SJCRH30 (cell line): ENCODE measurements at regions not wholly inside any gene's neighbourhood (a gene's known extent, or its start where the extent isn't known, plus 50 kb on each side); places are given as distances from the start of the nearest gene placed in this dataset.

Experiments
- DNase-seq, 2 experiments: peaks; one replicate each; pipeline ENCODE4 v3.0.0-alpha.2; 2015 to 2020
- H3K27ac ChIP-seq: fragments of 250-450 bp; sonication (Bioruptor Pico); 2 replicates; pipeline ENCODE4 v1.5.1; 2020; ENCODE audit warnings: mild to moderate bottlenecking, moderate library complexity
- H3K27me3 ChIP-seq: fragments of 250-450 bp; sonication (Bioruptor Pico); 2 replicates; pipeline ENCODE4 v1.5.1; 2020; ENCODE audit warnings: mild to moderate bottlenecking, moderate library complexity
- H3K36me3 ChIP-seq: fragments of 250-450 bp; sonication (Bioruptor Pico); 2 replicates; pipeline ENCODE4 v1.5.1; 2020; ENCODE audit warnings: mild to moderate bottlenecking, moderate library complexity
- H3K4me1 ChIP-seq: fragments of 250-450 bp; sonication (Bioruptor Pico); 2 replicates; pipeline ENCODE4 v1.5.1; 2020; ENCODE audit warnings: mild to moderate bottlenecking, moderate library complexity
- H3K4me3 ChIP-seq: fragments of 250-450 bp; sonication (Bioruptor Pico); 2 replicates; pipeline ENCODE4 v1.5.1; 2020; ENCODE audit warnings: mild to moderate bottlenecking, moderate library complexity
- H3K9me3 ChIP-seq: fragments of 250-450 bp; sonication (Bioruptor Pico); replicated peaks from 2 replicates; pipeline ENCODE4 v1.5.1; 2020; ENCODE audit warnings: mild to moderate bottlenecking, moderate library complexity

DNA sequence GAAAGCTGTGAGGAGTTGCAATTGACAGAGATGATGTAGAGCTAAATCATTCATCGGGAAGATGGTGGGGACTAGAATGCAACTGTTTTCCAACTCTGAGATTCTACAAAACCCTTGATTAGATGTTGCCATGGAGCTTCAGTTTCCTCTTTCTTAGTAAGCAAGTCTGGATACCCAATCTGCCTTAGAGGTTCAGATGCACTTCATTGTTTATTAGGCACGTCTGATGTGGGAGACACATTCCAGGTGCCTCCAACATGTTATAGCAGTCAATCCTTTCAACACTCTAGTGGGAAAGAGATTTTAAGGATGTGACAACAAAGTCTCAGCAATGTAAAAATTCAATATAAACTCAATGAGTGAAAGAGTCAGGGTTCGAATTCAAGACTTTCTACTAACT lies 291.3 kb upstream of the PHYHIPL start:
- Histone ChIP-seq H3K36me3 (no peaks in the 10 kb centered on the region), H3K9me3 (no peaks in the 10 kb centered on the region), H3K27me3 (no peaks in the 10 kb centered on the region), H3K27ac (no peak overlapping the region), H3K4me1 (no peaks in the 10 kb centered on the region), H3K4me3 (no peak overlapping the region)
- no peak for DNase-seq

DNA sequence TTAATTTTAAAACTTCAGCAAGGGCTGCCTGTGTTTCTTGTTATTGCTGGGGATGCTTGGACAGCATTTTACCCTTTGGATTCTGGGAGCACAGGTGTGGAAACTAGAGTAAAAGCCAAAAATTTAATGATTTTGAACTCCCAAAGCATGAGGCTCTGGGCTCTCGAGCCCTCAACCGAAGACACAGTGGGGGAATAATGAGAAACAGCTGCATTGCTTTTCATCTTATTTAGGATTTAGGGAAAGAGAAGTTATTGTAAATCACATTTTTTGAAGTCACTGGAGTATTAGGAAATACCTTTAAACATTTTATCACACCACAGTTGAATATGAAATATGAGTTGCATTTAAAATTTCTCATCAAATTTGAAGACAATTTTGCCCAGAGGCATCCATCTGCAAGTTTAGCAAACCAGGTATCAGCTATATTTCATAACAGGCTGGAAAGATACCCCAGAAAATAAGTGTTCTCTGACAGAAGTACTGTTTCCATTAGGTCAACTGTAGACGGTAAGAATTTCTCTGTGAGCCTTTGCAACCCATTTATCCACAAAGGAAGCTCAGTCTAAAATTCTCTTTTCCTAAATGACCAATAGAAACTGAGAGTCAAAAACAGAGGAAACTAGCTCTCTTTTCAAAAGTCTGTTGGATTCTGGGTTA lies 290.6 kb upstream of the PHYHIPL start:
- H3K4me1 ChIP-seq: no peaks in the 10 kb centered on the region
- no peaks in the 10 kb centered on the region for H3K9me3 ChIP-seq
- H3K36me3 ChIP-seq: no peaks in the 10 kb centered on the region
- no peak overlapping the region for H3K27ac ChIP-seq
- H3K27me3 ChIP-seq: no peaks in the 10 kb centered on the region
- DNase-seq: no peak
- H3K4me3 ChIP-seq: no peak overlapping the region

DNA sequence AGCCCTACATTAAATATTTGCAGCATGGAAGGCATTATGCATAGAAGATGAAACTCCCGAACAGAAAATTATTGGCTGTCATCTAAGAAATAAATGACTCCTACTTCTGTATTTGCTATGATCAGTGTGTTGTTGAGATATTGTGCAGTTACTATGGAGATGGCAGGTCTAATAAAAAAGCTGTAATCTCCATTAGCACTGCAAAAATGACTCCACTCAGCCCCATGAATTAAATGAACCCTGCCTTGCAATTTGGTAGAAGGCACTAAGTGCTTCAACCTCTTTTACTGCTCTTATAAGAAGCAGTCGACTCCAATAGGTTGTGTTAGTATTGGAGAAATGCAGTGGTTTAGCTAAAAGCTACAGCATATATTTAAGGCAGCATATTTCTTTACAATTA lies 290.0 kb upstream of the PHYHIPL start:
- H3K36me3 ChIP-seq: no peaks in the 10 kb centered on the region
- no peaks in the 10 kb centered on the region for H3K9me3 ChIP-seq
- no peaks in the 10 kb centered on the region for H3K4me1 ChIP-seq
- H3K27me3 ChIP-seq: no peaks in the 10 kb centered on the region
- H3K4me3 ChIP-seq: no peak overlapping the region
- no peak for DNase-seq
- H3K27ac ChIP-seq: no peak overlapping the region

DNA sequence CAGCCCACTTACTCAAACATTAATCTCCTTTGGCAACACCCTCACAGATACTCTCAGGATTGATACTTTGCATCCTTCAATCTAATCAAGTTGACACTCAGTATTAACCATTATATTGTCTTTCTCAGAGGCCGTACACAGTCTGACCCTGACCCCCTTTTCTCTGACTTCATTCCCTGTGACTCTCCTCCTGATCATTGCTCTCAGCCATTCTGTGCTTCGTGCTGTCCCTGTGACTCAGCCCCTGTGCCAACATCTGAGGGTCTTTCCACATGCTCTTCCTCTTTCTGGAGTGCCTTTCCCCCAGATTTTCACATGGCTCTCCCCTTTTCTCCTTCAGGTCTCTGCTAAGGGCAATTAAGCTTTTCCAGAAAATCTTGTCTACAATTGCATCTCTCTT lies 289.0 kb upstream of the PHYHIPL start:
- H3K36me3 ChIP-seq: no peaks in the 10 kb centered on the region
- no peak overlapping the region for H3K27ac ChIP-seq
- H3K4me3 ChIP-seq: no peak overlapping the region
- no peaks in the 10 kb centered on the region for H3K27me3 ChIP-seq
- H3K4me1 ChIP-seq: no peaks in the 10 kb centered on the region
- DNase-seq: no peak
- H3K9me3 ChIP-seq: no peaks in the 10 kb centered on the region

DNA sequence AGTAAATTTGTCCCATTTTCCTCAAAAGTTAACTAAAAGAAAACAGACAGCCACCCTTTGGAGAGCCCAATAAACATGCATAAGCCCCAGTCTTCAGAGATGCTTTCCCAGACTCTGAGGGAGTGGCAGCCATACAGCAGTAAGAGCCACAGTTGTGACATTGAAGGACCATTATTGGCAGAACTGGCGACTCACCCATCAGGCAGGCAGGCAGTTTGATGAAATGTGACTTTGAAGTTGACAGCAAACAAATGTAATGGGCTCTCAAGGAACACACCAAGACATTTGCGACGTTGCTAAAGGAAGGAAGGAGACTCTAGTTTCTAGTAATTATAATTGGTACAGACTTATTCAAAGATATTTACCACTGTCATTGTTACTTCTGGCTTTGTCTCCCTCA lies 287.5 kb upstream of the PHYHIPL start:
- H3K4me1 ChIP-seq: no peaks in the 10 kb centered on the region
- H3K27ac ChIP-seq: no peak overlapping the region
- H3K36me3 ChIP-seq: no peaks in the 10 kb centered on the region
- no peaks in the 10 kb centered on the region for H3K27me3 ChIP-seq
- H3K4me3 ChIP-seq: no peak overlapping the region
- no peak for DNase-seq
- H3K9me3 ChIP-seq: no peaks in the 10 kb centered on the region

DNA sequence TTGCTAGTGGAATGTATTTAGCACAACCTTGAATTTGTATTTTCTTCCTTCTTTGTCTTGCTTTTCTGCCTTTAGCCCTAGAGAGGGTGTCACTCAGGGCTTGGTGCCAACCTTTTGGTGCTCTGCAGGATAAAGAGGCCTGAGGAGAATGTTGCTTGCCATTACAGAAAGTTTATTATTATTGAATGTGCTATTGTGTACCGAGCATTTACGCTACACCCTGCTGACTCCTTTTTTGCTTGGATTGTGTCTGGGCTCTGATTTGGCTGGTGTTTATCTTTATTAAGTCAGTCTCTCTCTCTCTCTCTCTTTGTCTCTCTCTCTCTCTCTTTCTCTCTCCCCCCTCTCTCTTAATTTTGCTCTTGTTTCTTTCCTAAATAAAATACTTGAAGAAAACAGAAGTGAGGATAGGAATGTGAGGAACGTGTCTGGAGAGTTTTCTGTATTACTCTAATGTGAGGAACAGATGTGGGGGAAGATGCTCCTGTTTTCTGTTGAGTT lies 284.4 kb upstream of the PHYHIPL start:
- Histone ChIP-seq H3K9me3 (no peaks in the 10 kb centered on the region), H3K36me3 (no peaks in the 10 kb centered on the region), H3K4me3 (no peak overlapping the region), H3K27ac (no peak overlapping the region), H3K27me3 (no peaks in the 10 kb centered on the region), H3K4me1 (no peaks in the 10 kb centered on the region)
- DNase-seq: no peak

DNA sequence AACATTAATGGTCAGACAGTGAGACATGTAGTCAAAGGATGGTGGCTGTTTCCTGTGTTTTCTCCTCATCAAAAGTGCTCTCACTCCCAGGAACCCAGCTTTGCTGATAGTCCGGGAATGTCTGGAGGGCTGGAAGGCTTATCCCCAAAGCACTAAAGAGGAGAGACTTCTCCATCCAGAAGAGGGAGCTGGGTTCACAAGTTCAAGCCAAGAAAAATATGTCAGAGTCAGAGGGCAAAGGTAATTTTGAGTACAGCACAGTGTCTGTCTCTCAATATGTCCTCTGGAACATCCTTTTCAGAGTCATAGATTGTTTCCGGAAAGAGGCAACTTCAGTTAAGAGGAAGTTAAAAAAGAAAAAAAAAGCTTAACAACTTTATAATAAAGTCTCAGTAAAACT lies 281.5 kb upstream of the PHYHIPL start:
- H3K36me3 ChIP-seq: no peaks in the 10 kb centered on the region
- no peak for DNase-seq

DNA sequence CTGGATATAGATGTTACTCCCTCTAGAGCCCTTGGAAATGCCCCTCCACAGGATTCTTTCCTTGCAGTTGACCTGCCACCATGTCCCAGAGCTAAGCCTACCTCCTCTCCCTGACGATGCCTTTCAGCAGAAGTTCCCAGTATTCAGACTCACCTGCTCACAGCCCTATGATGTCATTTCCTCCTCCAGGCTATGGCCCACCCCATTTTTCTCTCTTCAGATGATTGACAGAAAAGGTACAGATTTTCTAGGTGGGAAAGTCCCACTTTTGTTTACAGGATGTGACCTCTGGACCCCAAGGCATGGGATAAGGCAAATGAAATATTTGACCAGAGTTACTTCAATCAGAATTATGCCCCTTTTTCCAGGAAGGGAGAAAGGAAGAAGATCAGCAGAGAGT lies 280.2 kb upstream of the PHYHIPL start:
- DNase-seq: no peak
- Histone ChIP-seq H3K36me3 (no peaks in the 10 kb centered on the region), H3K4me3 (no peak overlapping the region), H3K4me1 (no peaks in the 10 kb centered on the region), H3K27ac (no peak overlapping the region), H3K27me3 (no peaks in the 10 kb centered on the region), H3K9me3 (no peaks in the 10 kb centered on the region)

More for the DNA sequence above, 281.5 kb upstream of the PHYHIPL start:
- no peak overlapping the region for H3K4me3 ChIP-seq
- H3K9me3 ChIP-seq: no peaks in the 10 kb centered on the region
- no peak overlapping the region for H3K27ac ChIP-seq
- H3K27me3 ChIP-seq: no peaks in the 10 kb centered on the region
- H3K4me1 ChIP-seq: no peaks in the 10 kb centered on the region

DNA sequence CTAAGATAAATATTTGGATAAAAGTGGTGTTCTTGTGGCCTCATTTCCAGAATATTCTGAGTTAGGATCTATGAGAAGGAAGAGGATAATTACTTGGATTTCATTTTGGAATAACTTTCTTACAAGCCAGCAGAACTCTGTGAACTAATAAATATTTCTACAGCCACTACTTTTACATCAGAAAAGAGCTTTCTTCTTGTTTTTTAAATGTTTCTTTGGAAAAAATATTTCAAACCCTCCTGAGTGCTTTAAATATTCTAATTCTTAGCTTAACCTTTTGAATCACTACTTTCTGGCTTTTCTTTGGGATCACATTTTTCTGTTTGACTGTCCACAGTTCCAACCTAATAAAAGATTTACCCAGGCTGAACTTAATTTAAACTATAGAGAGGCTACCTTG lies 279.2 kb upstream of the PHYHIPL start:
- Histone ChIP-seq H3K27me3 (no peaks in the 10 kb centered on the region), H3K36me3 (no peaks in the 10 kb centered on the region), H3K4me3 (no peak overlapping the region), H3K9me3 (no peaks in the 10 kb centered on the region), H3K27ac (no peak overlapping the region), H3K4me1 (no peaks in the 10 kb centered on the region)
- no peak for DNase-seq

DNA sequence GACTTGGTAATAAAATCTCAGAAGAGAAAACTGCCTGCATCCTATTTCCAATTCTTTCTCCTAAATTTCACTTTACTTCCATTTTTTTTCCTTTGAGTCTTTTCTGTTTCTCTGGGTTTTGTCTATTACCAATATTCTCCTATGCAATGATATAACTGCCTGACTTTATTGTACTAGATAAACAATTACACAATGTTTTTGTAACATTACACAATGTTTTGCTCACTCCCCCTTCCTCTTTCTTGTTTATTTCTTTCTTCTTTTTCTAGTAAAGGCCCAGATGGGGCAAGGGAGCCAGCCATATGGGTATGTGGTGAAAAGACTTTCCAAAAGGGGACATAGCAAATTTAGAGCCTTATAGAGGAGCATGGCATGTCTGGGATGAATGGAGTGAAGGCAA lies 278.7 kb upstream of the PHYHIPL start:
- Histone ChIP-seq H3K36me3 (no peaks in the 10 kb centered on the region), H3K9me3 (no peaks in the 10 kb centered on the region), H3K4me1 (no peaks in the 10 kb centered on the region), H3K27ac (no peak overlapping the region), H3K27me3 (no peaks in the 10 kb centered on the region), H3K4me3 (no peak overlapping the region)
- DNase-seq: no peak

DNA sequence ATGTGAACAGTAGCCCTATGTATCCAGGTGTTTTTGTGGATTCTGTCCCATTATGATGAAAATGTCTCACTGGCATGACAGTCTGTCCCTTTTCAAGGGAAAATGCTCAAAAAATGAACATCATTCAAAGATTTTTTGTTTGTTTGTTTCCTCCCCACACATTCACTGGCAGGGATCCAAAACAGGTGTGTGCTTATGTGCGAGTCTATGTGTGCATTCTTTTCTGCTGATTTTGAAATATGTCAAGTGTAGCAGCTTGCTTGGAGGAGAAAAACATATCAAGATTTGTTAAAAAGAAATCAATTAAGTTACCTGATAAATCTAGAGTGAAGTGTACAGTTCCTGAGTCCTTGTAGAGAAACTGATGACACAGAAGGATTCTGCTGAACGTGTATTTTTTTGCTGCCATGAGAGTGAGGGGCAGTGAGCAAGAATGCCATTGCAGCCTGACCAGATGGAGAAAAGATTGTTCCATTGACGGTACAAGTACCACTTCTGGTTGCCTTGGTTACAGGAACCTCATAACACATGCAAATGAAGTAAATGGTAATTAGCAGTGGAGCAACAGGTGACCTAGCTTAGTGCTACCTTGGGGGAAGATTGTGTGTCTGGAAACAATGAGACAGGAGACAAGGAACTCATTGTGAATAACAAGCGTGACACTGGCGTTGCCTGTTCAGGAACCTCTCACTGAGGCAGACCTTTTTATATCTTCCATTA lies 277.4 kb upstream of the PHYHIPL start:
- H3K4me3 ChIP-seq: no peak overlapping the region
- no peak for DNase-seq
- H3K4me1 ChIP-seq: no peaks in the 10 kb centered on the region
- no peaks in the 10 kb centered on the region for H3K27me3 ChIP-seq
- H3K9me3 ChIP-seq: no peaks in the 10 kb centered on the region
- H3K36me3 ChIP-seq: no peaks in the 10 kb centered on the region
- H3K27ac ChIP-seq: no peak overlapping the region

DNA sequence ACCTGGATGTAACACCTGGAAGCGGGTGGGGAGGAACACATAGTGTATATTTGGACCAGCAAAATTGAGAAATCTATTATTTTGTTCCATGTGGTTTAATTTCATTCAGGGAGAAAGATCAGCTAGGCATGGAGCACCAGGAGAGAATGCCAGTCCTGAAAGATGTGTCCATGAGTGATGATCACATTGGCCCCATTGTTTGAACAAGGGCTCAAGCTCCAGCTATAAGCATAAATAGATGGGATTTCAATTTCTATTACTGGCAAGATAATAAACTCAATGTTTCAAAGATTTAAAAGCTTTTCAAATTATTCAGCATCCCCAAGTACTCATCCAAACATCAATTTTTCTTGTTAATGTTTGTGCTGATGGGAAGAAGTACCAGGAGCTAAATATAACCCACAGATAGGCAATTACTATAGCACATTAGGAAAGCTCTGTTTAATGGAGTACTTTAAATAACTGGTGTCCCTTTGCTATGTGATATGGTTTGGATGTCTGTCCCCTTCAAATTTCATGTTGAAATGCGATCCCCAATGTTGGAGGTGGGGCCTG lies 275.3 kb upstream of the PHYHIPL start:
- DNase-seq: no peak
- H3K4me3 ChIP-seq: no peak overlapping the region
- no peaks in the 10 kb centered on the region for H3K9me3 ChIP-seq
- H3K4me1 ChIP-seq: no peaks in the 10 kb centered on the region
- H3K27ac ChIP-seq: no peak overlapping the region
- no peaks in the 10 kb centered on the region for H3K36me3 ChIP-seq
- no peaks in the 10 kb centered on the region for H3K27me3 ChIP-seq

DNA sequence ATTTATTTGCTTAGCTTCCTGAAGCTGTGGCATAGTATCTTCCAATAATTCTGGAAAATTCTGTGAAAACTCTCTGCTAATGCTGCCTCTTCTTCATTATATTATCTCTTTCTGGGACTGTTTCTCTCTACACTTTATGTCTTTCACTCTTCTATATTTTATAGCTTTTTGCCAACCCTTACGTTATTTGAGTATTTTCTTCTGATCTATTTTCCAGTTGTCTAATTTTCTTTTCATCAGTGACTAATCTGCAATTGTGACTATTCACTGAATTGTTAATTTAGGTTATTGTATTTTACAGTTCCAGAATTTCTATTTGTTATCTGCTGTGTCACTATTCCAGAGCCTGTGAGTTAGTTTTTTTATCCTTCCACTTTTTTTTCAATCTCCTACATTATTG lies 273.4 kb upstream of the PHYHIPL start:
- no peaks in the 10 kb centered on the region for H3K9me3 ChIP-seq
- no peak overlapping the region for H3K27ac ChIP-seq
- DNase-seq: no peak
- no peaks in the 10 kb centered on the region for H3K4me1 ChIP-seq
- no peaks in the 10 kb centered on the region for H3K36me3 ChIP-seq
- H3K4me3 ChIP-seq: no peak overlapping the region
- no peaks in the 10 kb centered on the region for H3K27me3 ChIP-seq

DNA sequence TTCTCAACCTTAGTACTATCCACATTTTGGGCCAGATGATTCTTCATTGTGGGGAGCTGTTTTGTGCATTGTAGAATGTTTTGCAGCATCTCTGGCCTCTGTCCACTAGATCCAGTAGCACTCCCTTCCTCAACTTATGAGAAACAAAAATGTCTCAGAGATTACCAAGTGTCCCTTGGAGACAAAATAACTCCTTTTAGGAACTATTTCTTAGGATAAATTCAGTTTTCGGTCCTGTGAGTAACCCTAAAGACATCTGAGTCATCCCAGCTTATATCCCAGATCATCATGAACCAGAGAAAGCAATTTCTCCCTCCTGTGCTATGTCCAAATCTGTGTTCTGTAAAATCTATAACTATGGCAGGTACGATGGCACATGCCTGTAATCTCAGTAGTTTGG lies 266.6 kb upstream of the PHYHIPL start:
- no peaks in the 10 kb centered on the region for H3K27me3 ChIP-seq
- H3K27ac ChIP-seq: no peak overlapping the region
- DNase-seq: no peak
- no peaks in the 10 kb centered on the region for H3K9me3 ChIP-seq
- no peaks in the 10 kb centered on the region for H3K4me1 ChIP-seq
- H3K4me3 ChIP-seq: no peak overlapping the region
- H3K36me3 ChIP-seq: no peaks in the 10 kb centered on the region

DNA sequence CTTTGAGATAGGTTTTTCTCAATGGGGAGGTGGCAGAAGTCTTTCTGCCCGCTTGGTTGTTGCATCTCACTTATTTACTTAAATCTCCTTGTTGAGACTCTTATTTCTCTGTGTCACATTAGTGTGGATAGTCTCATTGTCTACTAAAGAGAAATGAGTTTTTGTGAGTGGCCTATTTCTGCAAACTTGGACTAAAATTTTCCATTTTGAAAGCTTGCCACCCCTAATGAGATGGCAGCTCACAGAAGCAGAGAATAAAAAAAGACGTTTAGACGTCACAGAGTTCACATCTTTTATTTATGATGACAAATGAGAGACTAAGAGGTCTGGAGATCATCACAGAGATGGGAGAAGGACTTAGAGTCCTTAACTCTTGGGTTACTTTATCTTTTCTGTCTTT lies 262.7 kb upstream of the PHYHIPL start:
- no peaks in the 10 kb centered on the region for H3K9me3 ChIP-seq
- H3K36me3 ChIP-seq: no peaks in the 10 kb centered on the region
- H3K27ac ChIP-seq: no peak overlapping the region
- no peaks in the 10 kb centered on the region for H3K27me3 ChIP-seq
- no peaks in the 10 kb centered on the region for H3K4me1 ChIP-seq
- no peak overlapping the region for H3K4me3 ChIP-seq
- no peak for DNase-seq

DNA sequence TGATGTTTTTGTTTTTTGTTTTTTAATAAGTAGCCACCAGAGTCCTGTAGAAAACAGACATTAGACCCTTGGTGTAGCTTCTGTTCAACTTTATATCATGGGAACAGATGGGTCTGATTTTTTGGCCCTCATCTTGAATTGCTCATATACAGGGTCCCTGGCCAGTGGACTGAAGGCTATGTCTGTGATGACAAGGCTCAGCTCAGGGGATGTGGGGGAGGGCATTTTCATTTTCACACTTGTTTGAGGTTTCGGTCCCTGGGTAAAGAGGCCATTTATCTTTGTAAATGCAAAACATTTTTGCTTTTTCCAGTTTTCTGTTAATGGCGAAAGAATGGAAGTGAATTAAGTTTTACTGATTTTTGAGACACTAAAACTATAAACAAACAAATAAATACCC lies 257.6 kb upstream of the PHYHIPL start:
- peaks cover 8% of the 10 kb centered on the region; the same call in 1 of the 2 replicates for H3K4me1 ChIP-seq
- no peaks in the 10 kb centered on the region for H3K9me3 ChIP-seq
- no peak for DNase-seq
- H3K27ac ChIP-seq: no peak overlapping the region
- H3K27me3 ChIP-seq: no peaks in the 10 kb centered on the region
- no peaks in the 10 kb centered on the region for H3K36me3 ChIP-seq
- no peak overlapping the region for H3K4me3 ChIP-seq
